Parathyroid adenoma (tissue), 2 donors: ENCODE measurements at regions not wholly inside any gene's neighbourhood (a gene's known extent, or its start where the extent isn't known, plus 50 kb on each side); places are given as distances from the start of the nearest gene placed in this dataset.

Experiments used
- H2AFZ ChIP-seq: fragments of 300-600 bp; sonication (generic); one replicate; pipeline ENCODE4 v1.7.0; 2017; ENCODE audit warnings: antibody characterized with exemption, mild to moderate bottlenecking
- H3K27ac ChIP-seq: fragments of 300-600 bp; sonication (generic); one replicate; pipeline ENCODE4 v1.7.0; 2017
- H3K27me3 ChIP-seq: fragments of 300-600 bp; sonication (generic); one replicate; pipeline ENCODE4 v1.7.0; 2017; ENCODE audit warnings: low read length; ENCODE audit not compliant: control insufficient read depth, insufficient read depth
- H3K36me3 ChIP-seq: fragments of 300-600 bp; sonication (generic); one replicate; pipeline ENCODE4 v1.7.0; 2017; ENCODE audit warnings: low read length; ENCODE audit not compliant: control insufficient read depth, insufficient read depth
- H3K4me1 ChIP-seq: fragments of 300-600 bp; sonication (generic); one replicate; pipeline ENCODE4 v1.7.0; 2017; ENCODE audit warnings: control low read depth
- H3K4me2 ChIP-seq: fragments of 300-600 bp; sonication (generic); one replicate; pipeline ENCODE4 v1.7.0; 2017; ENCODE audit warnings: low read length
- H3K4me3 ChIP-seq: fragments of 300-600 bp; sonication (generic); one replicate; pipeline ENCODE4 v1.7.0; 2017; ENCODE audit warnings: low read depth, low read length
- H3K79me2 ChIP-seq: fragments of 300-600 bp; sonication (generic); one replicate; pipeline ENCODE4 v1.7.0; 2017; ENCODE audit warnings: control low read depth
- H3K9ac ChIP-seq: fragments of 300-600 bp; sonication (generic); one replicate; pipeline ENCODE4 v1.7.0; 2017; ENCODE audit warnings: mild to moderate bottlenecking
- H3K9me3 ChIP-seq: fragments of 300-600 bp; sonication (generic); one replicate; pipeline ENCODE4 v1.7.0; 2017; ENCODE audit warnings: low read length; ENCODE audit not compliant: control insufficient read depth
- TF ChIP-seq, protein P1 (sequence below): fragments of 300-600 bp; sonication (generic); IDR thresholded peaks from one replicate; pipeline ENCODE4 v1.7.0; 2017; ENCODE audit warnings: antibody characterized with exemption, mild to moderate bottlenecking
- donor health status: primary hyperparathyroidism.

- Histone ChIP-seq H3K4me2 (no peak overlapping the region), H3K79me2 (peaks cover 32% of the 10 kb centered on the region), H3K36me3 (no peaks in the 10 kb centered on the region), H3K9ac (no peak overlapping the region), H3K4me3 (no peak overlapping the region), H3K4me1 (no peaks in the 10 kb centered on the region), H3K9me3 (no peaks in the 10 kb centered on the region), H2AFZ (no peak overlapping the region), H3K27ac (no peak overlapping the region), H3K27me3 (no peaks in the 10 kb centered on the region)
- TF ChIP-seq, protein P1, sequence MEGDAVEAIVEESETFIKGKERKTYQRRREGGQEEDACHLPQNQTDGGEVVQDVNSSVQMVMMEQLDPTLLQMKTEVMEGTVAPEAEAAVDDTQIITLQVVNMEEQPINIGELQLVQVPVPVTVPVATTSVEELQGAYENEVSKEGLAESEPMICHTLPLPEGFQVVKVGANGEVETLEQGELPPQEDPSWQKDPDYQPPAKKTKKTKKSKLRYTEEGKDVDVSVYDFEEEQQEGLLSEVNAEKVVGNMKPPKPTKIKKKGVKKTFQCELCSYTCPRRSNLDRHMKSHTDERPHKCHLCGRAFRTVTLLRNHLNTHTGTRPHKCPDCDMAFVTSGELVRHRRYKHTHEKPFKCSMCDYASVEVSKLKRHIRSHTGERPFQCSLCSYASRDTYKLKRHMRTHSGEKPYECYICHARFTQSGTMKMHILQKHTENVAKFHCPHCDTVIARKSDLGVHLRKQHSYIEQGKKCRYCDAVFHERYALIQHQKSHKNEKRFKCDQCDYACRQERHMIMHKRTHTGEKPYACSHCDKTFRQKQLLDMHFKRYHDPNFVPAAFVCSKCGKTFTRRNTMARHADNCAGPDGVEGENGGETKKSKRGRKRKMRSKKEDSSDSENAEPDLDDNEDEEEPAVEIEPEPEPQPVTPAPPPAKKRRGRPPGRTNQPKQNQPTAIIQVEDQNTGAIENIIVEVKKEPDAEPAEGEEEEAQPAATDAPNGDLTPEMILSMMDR: no peak
Observed at GRCh38 chr10:91170418-91170817, 50.0 kb upstream of the PCGF5 start.
